Fibroblast of the aortic adventitia (primary cell): ENCODE measurements at regions not wholly inside any gene's neighbourhood (a gene's known extent, or its start where the extent isn't known, plus 50 kb on each side); places are given as distances from the start of the nearest gene placed in this dataset.

Source experiments
- DNase-seq: peaks from one replicate; pipeline ENCODE4 v3.0.0-alpha.2; 2010; ENCODE audit warnings: low read depth
- H3K4me3 ChIP-seq: 2 replicates; pipeline ENCODE4 v1.5.1; 2011; ENCODE audit warnings: low read depth, mild to moderate bottlenecking, control low read depth, low read length, moderate library complexity
- CTCF ChIP-seq: IDR thresholded peaks from 2 replicates; pipeline ENCODE4 v1.5.1; 2011; ENCODE audit warnings: mild to moderate bottlenecking, low read length, control low read depth, inconsistent platforms; ENCODE audit not compliant: insufficient read depth

DNA sequence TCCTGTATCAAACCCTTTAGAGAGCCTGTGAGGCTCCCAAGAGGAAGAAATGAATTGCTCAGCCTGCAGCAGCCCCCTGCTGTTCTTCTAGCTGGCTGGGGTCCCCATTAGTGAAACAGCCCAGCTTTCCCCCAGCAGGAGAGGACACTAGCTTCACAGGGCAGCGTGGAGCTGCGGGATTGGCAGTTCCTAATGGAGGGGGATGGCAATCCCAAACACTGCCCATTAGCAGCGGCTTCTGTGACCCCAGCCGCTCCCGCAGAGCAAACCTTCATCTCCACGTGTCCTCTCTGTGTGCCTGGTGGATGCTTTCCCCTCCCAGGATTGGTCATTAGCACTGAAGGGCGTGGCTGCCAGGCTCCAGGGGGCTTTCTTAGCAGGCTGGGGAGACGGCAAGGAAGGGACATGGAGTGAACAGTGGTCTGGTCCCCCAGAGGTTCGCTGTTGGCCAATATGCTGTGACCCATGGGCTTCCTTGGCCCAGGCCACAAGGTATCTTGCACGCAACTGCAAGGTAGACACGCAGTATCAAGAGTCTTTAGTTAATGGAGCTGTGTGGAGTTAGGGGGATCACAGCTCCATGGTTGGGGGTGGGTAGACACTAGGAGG lies 322.5 kb upstream of the ZMIZ1 start:
- no peak for TF ChIP-seq CTCF
- no peak overlapping the region for H3K4me3 ChIP-seq
- DNase-seq, result no peak

DNA sequence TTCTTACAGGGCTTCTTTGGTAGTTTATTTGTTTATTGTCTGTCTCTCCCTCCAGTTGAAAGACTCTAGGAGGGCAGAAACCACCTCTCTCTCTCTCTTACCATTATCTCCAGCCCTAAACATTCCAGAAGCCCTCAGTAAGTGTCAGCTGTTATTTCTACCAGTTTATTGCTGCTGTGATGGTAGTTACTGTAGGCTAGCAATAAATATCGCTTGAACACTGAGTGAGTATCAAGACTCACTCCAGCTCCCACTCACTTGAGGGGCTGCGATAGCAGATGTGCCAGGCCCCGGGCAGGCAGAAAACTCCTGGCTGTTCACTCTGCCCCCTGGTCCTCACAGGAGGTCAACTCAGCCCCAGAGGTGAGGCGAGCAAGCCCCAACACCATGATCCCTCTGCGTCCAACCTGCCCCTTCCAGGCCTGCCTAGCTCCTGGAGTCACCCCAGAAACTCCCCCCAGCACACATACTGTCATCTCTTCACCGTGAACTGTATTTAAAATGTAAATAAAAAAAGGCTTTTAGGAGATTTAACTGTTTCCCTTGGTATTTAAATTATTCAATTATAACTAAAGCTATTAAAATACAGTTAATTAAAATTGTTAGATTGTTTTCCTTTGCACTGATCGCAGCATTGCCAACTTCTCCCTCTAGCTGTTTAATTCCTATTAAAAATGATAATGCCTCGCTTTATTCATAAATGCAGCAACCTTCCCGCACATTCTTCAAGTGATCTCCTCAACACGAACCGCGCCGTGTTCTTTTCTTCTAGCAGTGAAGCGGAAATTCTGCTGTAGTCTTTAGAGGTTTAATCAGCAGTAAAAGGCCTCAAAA lies 321.1 kb upstream of the ZMIZ1 start:
- no peak for TF ChIP-seq CTCF
- H3K4me3 ChIP-seq, result no peak overlapping the region
- no peak for DNase-seq

DNA sequence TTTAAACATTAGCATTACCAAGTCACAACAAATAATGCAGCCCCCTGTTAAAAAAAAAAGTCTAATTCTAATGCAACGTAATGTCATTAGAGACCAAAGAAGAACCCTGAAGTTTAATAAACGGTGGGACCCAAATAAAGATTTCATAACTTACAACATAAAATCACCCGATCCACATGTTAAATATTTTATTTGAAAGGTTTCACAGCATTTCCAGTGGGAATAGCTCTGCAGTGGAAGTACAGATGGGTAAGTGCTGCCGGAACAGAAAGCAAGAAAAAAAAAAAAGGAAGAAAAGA lies 320.6 kb upstream of the ZMIZ1 start:
- H3K4me3 ChIP-seq, result no peak overlapping the region
- TF ChIP-seq CTCF, result no peak
- DNase-seq, result no peak

DNA sequence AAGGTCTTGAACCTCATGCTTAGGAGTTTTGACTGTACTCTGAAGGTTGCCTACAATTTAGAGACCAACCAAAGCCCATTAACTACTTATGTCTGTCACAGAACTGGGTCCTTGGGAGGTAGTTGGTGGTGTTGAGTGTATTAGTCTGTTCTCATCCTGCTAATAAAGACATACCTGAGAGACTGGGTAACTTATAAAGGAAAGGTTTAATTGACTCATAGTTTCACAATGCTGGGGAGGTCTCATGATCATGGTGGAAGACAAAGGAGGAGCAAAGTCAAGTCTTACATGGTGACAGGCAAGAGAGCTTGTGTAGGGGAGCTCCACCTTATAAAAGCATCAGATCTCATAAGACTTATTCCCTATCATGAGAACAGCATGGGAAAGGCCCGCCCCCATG lies 319.6 kb upstream of the ZMIZ1 start:
- TF ChIP-seq CTCF, result no peak
- no peak overlapping the region for H3K4me3 ChIP-seq
- DNase-seq, result no peak

DNA sequence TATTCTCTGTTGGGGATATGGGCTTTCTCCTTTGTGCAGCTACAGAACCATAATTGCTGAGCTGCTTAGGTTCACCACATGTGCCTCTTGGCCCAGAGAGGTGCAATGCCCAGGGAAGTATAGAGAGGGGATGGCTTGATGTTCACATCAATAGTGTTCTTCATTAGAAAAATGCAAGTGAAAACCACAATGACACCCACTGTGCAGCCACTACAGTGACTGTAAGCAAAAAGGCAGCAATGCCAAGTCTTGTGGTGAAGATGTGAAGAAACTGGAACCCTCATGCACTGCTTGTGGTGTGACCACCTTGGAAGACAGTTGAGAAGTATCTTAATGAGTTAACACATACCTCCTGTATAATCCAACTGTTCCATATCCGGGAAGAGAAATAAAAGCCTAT lies 318.9 kb upstream of the ZMIZ1 start:
- DNase-seq, result no peak
- H3K4me3 ChIP-seq, result no peak overlapping the region
- no peak for TF ChIP-seq CTCF

- H3K4me3 ChIP-seq, result no peak overlapping the region
These were observed 318.3 kb upstream of the ZMIZ1 start for GRCh38 chr10:78750418-78750817.

More at GRCh38 chr10:78750418-78750817, 318.3 kb upstream of the ZMIZ1 start:
- DNase-seq, result no peak
- TF ChIP-seq CTCF, result no peak
